ENCODE measurements at regions not wholly inside any gene's neighbourhood (a gene's known extent, or its start where the extent isn't known, plus 50 kb on each side); places are given as distances from the start of the nearest gene placed in this dataset.

DNA sequence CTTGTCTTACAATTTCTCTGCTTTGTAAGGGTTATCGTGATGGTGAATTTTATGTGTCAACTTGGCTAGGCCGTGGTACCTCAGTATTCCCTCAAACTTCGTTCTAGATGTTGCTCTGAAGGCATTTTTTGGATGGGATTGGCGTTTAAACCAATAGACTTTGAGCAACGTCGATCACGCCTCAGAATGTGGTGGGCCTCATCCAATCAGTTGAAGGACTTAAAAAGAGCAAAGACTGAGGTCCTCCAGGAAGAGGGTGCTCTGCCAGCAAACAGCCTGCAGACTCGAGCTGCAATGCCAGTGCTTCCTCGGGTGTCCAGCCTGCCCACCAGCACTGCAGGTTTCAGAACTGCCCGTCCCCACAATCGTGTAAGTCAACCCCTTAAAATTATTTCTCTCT is 145.8 kb upstream of the SALL3 start:
- Histone ChIP-seq H3K4me2 (ENCODE audit: insufficient read depth, low read length, poor library complexity, severe bottlenecking) (no peak overlapping the region), H2BK5ac (ENCODE audit: low read length) (no peak overlapping the region), H3K4me1 (ENCODE audit: control insufficient read depth in 2 of 2, insufficient read depth in 1 of 2, low read depth in 1 of 2, low read length in 2 of 2) (peaks cover 0 to 3% of the 10 kb centered on the region in 2 donors), H3K23ac (ENCODE audit: low read depth, low read length, poor library complexity) (no peak overlapping the region), H3K27me3 (ENCODE audit: control insufficient read depth in 3 of 3, insufficient read depth in 3 of 3, low read depth in 1 of 3, low read length in 3 of 3) (no peaks in the 10 kb centered on the region), H3K4me3 (ENCODE audit: low read length in 2 of 2) (no peak overlapping the region), H3K14ac (ENCODE audit: low read length) (no peak overlapping the region), H2BK12ac (ENCODE audit: low read length) (no peak overlapping the region), H4K91ac (ENCODE audit: low read depth, low read length, poor library complexity) (no peak overlapping the region), H3K18ac (ENCODE audit: low read length) (no peak overlapping the region), H2AFZ (ENCODE audit: low read length) (no peak overlapping the region), H2AK5ac (ENCODE audit: low read depth, low read length) (peak overlapping the region; percentile 18), H4K8ac (ENCODE audit: low read depth, low read length) (no peak overlapping the region), H3K27ac (replicated peaks; ENCODE audit: low read length) (no peak overlapping the region), H2BK15ac (ENCODE audit: low read length) (no peak overlapping the region), H3K36me3 (replicated peaks in 1 of 2; ENCODE audit: control insufficient read depth in 2 of 2, insufficient read depth in 2 of 2, low read length in 2 of 2) (no peaks in the 10 kb centered on the region), H3K79me1 (ENCODE audit: low read depth, low read length) (no peaks in the 10 kb centered on the region), H3K9me3 (replicated peaks in 1 of 2; ENCODE audit: control insufficient read depth in 2 of 2, insufficient read depth in 1 of 2, low read depth in 1 of 2, low read length in 2 of 2) (peaks cover 0 to 3% of the 10 kb centered on the region in 2 donors), H2BK120ac (ENCODE audit: low read depth, low read length) (peak overlapping the region; percentile 78), H3K4ac (ENCODE audit: low read length) (no peak overlapping the region), H3K9ac (ENCODE audit: low read depth, low read length, poor library complexity) (no peak overlapping the region)
- no peak for DNase-seq (ENCODE audit: low spot score)
- no CpG with 5 or more reads among the region's 11 CpGs for WGBS, 2 donors (ENCODE audit: extremely low coverage in 2 of 2, insufficient read length in 2 of 2, insufficient replicate concordance in 1 of 2)

GRCh38 chr18:78836838-78837237 is 142.8 kb upstream of the SALL3 start:
- Histone ChIP-seq H3K4ac (ENCODE audit: low read length) (no peak overlapping the region), H3K9ac (ENCODE audit: low read depth, low read length, poor library complexity) (no peak overlapping the region), H4K91ac (ENCODE audit: low read depth, low read length, poor library complexity) (no peak overlapping the region), H3K18ac (ENCODE audit: low read length) (no peak overlapping the region), H3K9me3 (replicated peaks in 1 of 2; ENCODE audit: control insufficient read depth in 2 of 2, insufficient read depth in 1 of 2, low read depth in 1 of 2, low read length in 2 of 2) (peaks cover 0 to 5% of the 10 kb centered on the region in 2 donors), H3K27ac (replicated peaks; ENCODE audit: low read length) (no peak overlapping the region), H2BK12ac (ENCODE audit: low read length) (no peak overlapping the region), H3K36me3 (replicated peaks in 1 of 2; ENCODE audit: control insufficient read depth in 2 of 2, insufficient read depth in 2 of 2, low read length in 2 of 2) (no peaks in the 10 kb centered on the region), H3K4me1 (ENCODE audit: control insufficient read depth in 2 of 2, insufficient read depth in 1 of 2, low read depth in 1 of 2, low read length in 2 of 2) (no peaks in the 10 kb centered on the region), H3K79me1 (ENCODE audit: low read depth, low read length) (no peaks in the 10 kb centered on the region), H3K23ac (ENCODE audit: low read depth, low read length, poor library complexity) (no peak overlapping the region), H2BK15ac (ENCODE audit: low read length) (no peak overlapping the region), H4K8ac (ENCODE audit: low read depth, low read length) (peak overlapping the region; percentile 78), H2AK5ac (ENCODE audit: low read depth, low read length) (no peak overlapping the region), H3K4me3 (ENCODE audit: low read length in 2 of 2) (no peak overlapping the region), H3K14ac (ENCODE audit: low read length) (peak overlapping the region; percentile 14), H3K4me2 (ENCODE audit: insufficient read depth, low read length, poor library complexity, severe bottlenecking) (no peak overlapping the region), H2BK120ac (ENCODE audit: low read depth, low read length) (no peak overlapping the region), H3K27me3 (ENCODE audit: control insufficient read depth in 3 of 3, insufficient read depth in 3 of 3, low read depth in 1 of 3, low read length in 3 of 3) (no peaks in the 10 kb centered on the region), H2AFZ (ENCODE audit: low read length) (no peak overlapping the region), H2BK5ac (ENCODE audit: low read length) (no peak overlapping the region)
- no CpG with 5 or more reads among the region's 6 CpGs for WGBS, 2 donors (ENCODE audit: extremely low coverage in 2 of 2, insufficient read length in 2 of 2, insufficient replicate concordance in 1 of 2)
- DNase-seq (ENCODE audit: low spot score): no peak

- Histone ChIP-seq H2BK5ac (ENCODE audit: low read length) (no peak overlapping the region), H3K4ac (ENCODE audit: low read length) (no peak overlapping the region), H4K91ac (ENCODE audit: low read depth, low read length, poor library complexity) (no peak overlapping the region), H3K4me3 (ENCODE audit: low read length in 2 of 2) (no peak overlapping the region), H3K36me3 (replicated peaks in 1 of 2; ENCODE audit: control insufficient read depth in 2 of 2, insufficient read depth in 2 of 2, low read length in 2 of 2) (no peaks in the 10 kb centered on the region), H2AK5ac (ENCODE audit: low read depth, low read length) (no peak overlapping the region), H2BK12ac (ENCODE audit: low read length) (no peak overlapping the region), H3K79me1 (ENCODE audit: low read depth, low read length) (no peaks in the 10 kb centered on the region), H3K27ac (replicated peaks; ENCODE audit: low read length) (no peak overlapping the region), H3K27me3 (ENCODE audit: control insufficient read depth in 3 of 3, insufficient read depth in 3 of 3, low read depth in 1 of 3, low read length in 3 of 3) (no peaks in the 10 kb centered on the region), H3K9ac (ENCODE audit: low read depth, low read length, poor library complexity) (no peak overlapping the region), H3K18ac (ENCODE audit: low read length) (no peak overlapping the region), H2BK15ac (ENCODE audit: low read length) (no peak overlapping the region), H3K4me1 (ENCODE audit: control insufficient read depth in 2 of 2, insufficient read depth in 1 of 2, low read depth in 1 of 2, low read length in 2 of 2) (no peaks in the 10 kb centered on the region), H4K8ac (ENCODE audit: low read depth, low read length) (no peak overlapping the region), H2BK120ac (ENCODE audit: low read depth, low read length) (no peak overlapping the region), H2AFZ (ENCODE audit: low read length) (no peak overlapping the region), H3K14ac (ENCODE audit: low read length) (no peak overlapping the region), H3K9me3 (replicated peaks in 1 of 2; ENCODE audit: control insufficient read depth in 2 of 2, insufficient read depth in 1 of 2, low read depth in 1 of 2, low read length in 2 of 2) (peaks cover 0 to 5% of the 10 kb centered on the region in 2 donors), H3K23ac (ENCODE audit: low read depth, low read length, poor library complexity) (no peak overlapping the region), H3K4me2 (ENCODE audit: insufficient read depth, low read length, poor library complexity, severe bottlenecking) (no peak overlapping the region)
- no peak for DNase-seq (ENCODE audit: low spot score)
- WGBS, 2 donors (ENCODE audit: extremely low coverage in 2 of 2, insufficient read length in 2 of 2, insufficient replicate concordance in 1 of 2): no CpG with 5 or more reads among the region's 14 CpGs
Measured at GRCh38 chr18:78837754-78838153, 141.9 kb upstream of the SALL3 start.

GRCh38 chr18:78838183-78838582 is 141.4 kb upstream of the SALL3 start:
- H3K14ac ChIP-seq (ENCODE audit: low read length): no peak overlapping the region

More at GRCh38 chr18:78838183-78838582, 141.4 kb upstream of the SALL3 start:
- Histone ChIP-seq H3K18ac (ENCODE audit: low read length) (no peak overlapping the region), H3K4me3 (ENCODE audit: low read length in 2 of 2) (no peak overlapping the region), H4K8ac (ENCODE audit: low read depth, low read length) (no peak overlapping the region), H2BK15ac (ENCODE audit: low read length) (no peak overlapping the region), H3K27ac (replicated peaks; ENCODE audit: low read length) (no peak overlapping the region), H3K79me1 (ENCODE audit: low read depth, low read length) (no peaks in the 10 kb centered on the region), H2BK12ac (ENCODE audit: low read length) (no peak overlapping the region), H3K4me2 (ENCODE audit: insufficient read depth, low read length, poor library complexity, severe bottlenecking) (no peak overlapping the region), H3K27me3 (ENCODE audit: control insufficient read depth in 3 of 3, insufficient read depth in 3 of 3, low read depth in 1 of 3, low read length in 3 of 3) (no peaks in the 10 kb centered on the region), H4K91ac (ENCODE audit: low read depth, low read length, poor library complexity) (no peak overlapping the region), H2AFZ (ENCODE audit: low read length) (no peak overlapping the region), H3K4me1 (ENCODE audit: control insufficient read depth in 2 of 2, insufficient read depth in 1 of 2, low read depth in 1 of 2, low read length in 2 of 2) (no peaks in the 10 kb centered on the region), H3K36me3 (replicated peaks in 1 of 2; ENCODE audit: control insufficient read depth in 2 of 2, insufficient read depth in 2 of 2, low read length in 2 of 2) (no peaks in the 10 kb centered on the region), H3K23ac (ENCODE audit: low read depth, low read length, poor library complexity) (no peak overlapping the region), H3K4ac (ENCODE audit: low read length) (no peak overlapping the region), H2AK5ac (ENCODE audit: low read depth, low read length) (no peak overlapping the region), H2BK5ac (ENCODE audit: low read length) (no peak overlapping the region), H2BK120ac (ENCODE audit: low read depth, low read length) (no peak overlapping the region), H3K9ac (ENCODE audit: low read depth, low read length, poor library complexity) (no peak overlapping the region), H3K9me3 (replicated peaks in 1 of 2; ENCODE audit: control insufficient read depth in 2 of 2, insufficient read depth in 1 of 2, low read depth in 1 of 2, low read length in 2 of 2) (peaks cover 0 to 5% of the 10 kb centered on the region in 2 donors)
- no peak for DNase-seq (ENCODE audit: low spot score)
- WGBS, 2 donors (ENCODE audit: extremely low coverage in 2 of 2, insufficient read length in 2 of 2, insufficient replicate concordance in 1 of 2): no CpG with 5 or more reads among the region's 7 CpGs

Data from neuronal stem cell (in vitro differentiated cells).